Pancreas (tissue), 10 donors: ENCODE measurements at regions not wholly inside any gene's neighbourhood (a gene's known extent, or its start where the extent isn't known, plus 50 kb on each side); places are given as distances from the start of the nearest gene placed in this dataset.

Experiments used
- ATAC-seq, 4 donors: fragments of 200-7000 bp; cut with Tn5 transposase; one replicate each; pipeline versions ENCODE4 v1.8.0 to v1.9.1; 2020; ENCODE audit warnings: mild to moderate bottlenecking in 4 of 4, moderate library complexity in 4 of 4
- DNase-seq, 6 donors: peaks; one replicate each; pipeline ENCODE4 v3.0.0-alpha.2; 2020
- FAIRE-seq: peaks from 2 replicates; lab custom pipeline; 2012; peaks lifted over from hg19 to GRCh38; lab: Jason Lieb, UNC
- H3K27ac ChIP-seq, 4 donors: fragments of 200-600 bp; sonication (generic); 1 replicate in 3 of 4; 2 replicates in 1 of 4; pipeline versions ENCODE4 v1.5.0 to v1.8.0; 2020
- H3K27me3 ChIP-seq, 4 donors: fragments of 200-600 bp; one replicate each; pipeline ENCODE4 v1.8.0; 2021
- H3K36me3 ChIP-seq, 3 donors: fragments of 200-600 bp; sonication (generic) in 1 of 3; one replicate each; pipeline versions ENCODE4 v1.5.0 to v1.8.0; 2020 to 2021
- H3K4me1 ChIP-seq, 3 donors: fragments of 200-600 bp; one replicate each; pipeline ENCODE4 v1.8.0; 2021
- H3K4me3 ChIP-seq, 4 donors: fragments of 200-600 bp; sonication (generic) in 2 of 4; one replicate each; pipeline versions ENCODE4 v1.5.0 to v1.8.0; 2020 to 2021
- H3K9me3 ChIP-seq, 4 donors: fragments of 200-600 bp; one replicate each; pipeline ENCODE4 v1.8.0; 2021
- CTCF ChIP-seq, 4 donors: fragments of 200-600 bp; sonication (generic) in 3 of 4; IDR thresholded peaks; one replicate each; pipeline versions ENCODE4 v1.5.0 to v1.8.0; 2021; ENCODE audit warnings: antibody characterized with exemption in 4 of 4
- WGBS, 2 donors: extraction: QIAGEN DNeasy Blood & Tissue Kit; methylation state at CpG; one replicate each; pipeline ENCODE4 v1.1.7; 2013; 5-methylcytosine and 5-hydroxymethylcytosine counted together
- intact Hi-C, 3 donors: fragments of 100-400 bp; cut with DNase I; formaldehyde crosslinking; loops; one replicate each; pipeline versions ENCODE4 v1.11.1 to v1.14.2; 2022
- donor health status: healthy with polysubstance abuse.
- donor health status: DM: no; HTN: no; CAD: no; lungs with moderate emphysema.
- donor health status: DM: no; HTN: no; CAD: no.
- donor health status: control.
- donor health status: control.
- donor health status: Bipolar disorder and iron deficiency.
- donor health status: DM: yes; HTN: yes; CAD: no.
- donor health status: DM: no; HTN: no; CAD: no.
- donor health status: DM: no; HTN: no; CAD: no.
- donor health status: DM: yes; HTN: yes; CAD: no.

- no peak for TF ChIP-seq CTCF (IDR thresholded peaks at IDR 0.05)
- ATAC-seq (no peak), FAIRE-seq (no peak), DNase-seq (no peak)
- H3K9me3 ChIP-seq, result no peaks in the 10 kb centered on the region
- intact Hi-C loops, result no loop called here
- no peaks in the 10 kb centered on the region for H3K4me1 ChIP-seq
- H3K4me3 ChIP-seq, result no peak overlapping the region
- H3K36me3 ChIP-seq, result no peaks in the 10 kb centered on the region
- 70 to 81% methylated on average over 2 of the region's 2 CpGs for WGBS, 2 donors
- no peak overlapping the region for H3K27ac ChIP-seq
- H3K27me3 ChIP-seq, result no peaks in the 10 kb centered on the region
Measured at GRCh38 chr7:113742377-113742776, 176.4 kb downstream of the PPP1R3A start.

GRCh38 chr7:113731571-113731970 is 187.2 kb downstream of the PPP1R3A start:
- Histone ChIP-seq H3K27me3 (no peaks in the 10 kb centered on the region), H3K27ac (no peak overlapping the region), H3K4me1 (no peaks in the 10 kb centered on the region), H3K36me3 (no peaks in the 10 kb centered on the region), H3K4me3 (no peak overlapping the region), H3K9me3 (no peaks in the 10 kb centered on the region)
- DNase-seq, result no peak
- ATAC-seq, result no peak
- TF ChIP-seq CTCF (IDR thresholded peaks at IDR 0.05), result no peak
- intact Hi-C loops, result no loop called here
- 70 to 76% methylated on average over 3 of the region's 3 CpGs for WGBS, 2 donors
- no peak for FAIRE-seq

- no peaks in the 10 kb centered on the region for H3K4me1 ChIP-seq
- H3K27ac ChIP-seq, result no peak overlapping the region
- no peaks in the 10 kb centered on the region for H3K36me3 ChIP-seq
- WGBS, 2 donors, result 48 to 59% methylated on average over 1 of the region's 1 CpG
- DNase-seq (no peak), ATAC-seq (no peak), FAIRE-seq (no peak)
- no peak for TF ChIP-seq CTCF (IDR thresholded peaks at IDR 0.05)
- H3K27me3 ChIP-seq, result no peaks in the 10 kb centered on the region
- H3K9me3 ChIP-seq, result no peaks in the 10 kb centered on the region
- H3K4me3 ChIP-seq, result no peak overlapping the region
- intact Hi-C loops, result no loop called here
Measured at GRCh38 chr7:113730309-113730955, 188.4 kb downstream of the PPP1R3A start.

GRCh38 chr7:113727486-113727885 is 191.3 kb downstream of the PPP1R3A start:
- Histone ChIP-seq H3K27ac (no peak overlapping the region), H3K4me3 (no peak overlapping the region), H3K4me1 (no peaks in the 10 kb centered on the region), H3K27me3 (no peaks in the 10 kb centered on the region), H3K9me3 (no peaks in the 10 kb centered on the region), H3K36me3 (no peaks in the 10 kb centered on the region)
- intact Hi-C loops, result no loop called here
- no peak for DNase-seq
- no peak for ATAC-seq
- FAIRE-seq, result no peak
- WGBS, 2 donors, result 66 to 85% methylated on average over 3 of the region's 3 CpGs
- no peak for TF ChIP-seq CTCF (IDR thresholded peaks at IDR 0.05)

- 41 to 60% methylated on average over 2 of the region's 2 CpGs for WGBS, 2 donors
- Histone ChIP-seq H3K36me3 (no peaks in the 10 kb centered on the region), H3K4me1 (no peaks in the 10 kb centered on the region), H3K27me3 (no peaks in the 10 kb centered on the region), H3K27ac (no peak overlapping the region), H3K9me3 (no peaks in the 10 kb centered on the region), H3K4me3 (no peak overlapping the region)
- ATAC-seq (no peak), DNase-seq (no peak), FAIRE-seq (no peak)
- intact Hi-C loops, result no loop called here
- no peak for TF ChIP-seq CTCF (IDR thresholded peaks at IDR 0.05)
Measured at GRCh38 chr7:113722006-113722405, 196.8 kb downstream of the PPP1R3A start.
